Gastrocnemius medialis (tissue), 4 donors: ENCODE measurements at regions not wholly inside any gene's neighbourhood (a gene's known extent, or its start where the extent isn't known, plus 50 kb on each side); places are given as distances from the start of the nearest gene placed in this dataset.

Experiments used
- CTCF ChIP-seq, 5 experiments: fragments of 450-650 bp in 3 of 5; fragments of 200-600 bp in 2 of 5; sonication (generic) in 2 of 5; IDR thresholded peaks in 4 of 5; conservative IDR thresholded peaks in 1 of 5; 1 replicate in 4 of 5; 2 replicates in 1 of 5; pipeline ENCODE4 v1.5.1; 2016 to 2019; ENCODE audit warnings: antibody characterized with exemption in 5 of 5, mild to moderate bottlenecking in 3 of 5, moderate library complexity in 3 of 5
- POLR2A ChIP-seq, 2 donors: fragments of 450-650 bp; IDR thresholded peaks; one replicate each; pipeline ENCODE4 v1.6.1; 2017; ENCODE audit warnings: antibody characterized with exemption in 2 of 2, mild to moderate bottlenecking in 2 of 2, moderate library complexity in 2 of 2

GRCh38 chr7:97513326-97513725 is 218.6 kb upstream of the TAC1 start:
- TF ChIP-seq POLR2A (IDR thresholded peaks at IDR 0.05), result no peak
- no peak for TF ChIP-seq CTCF (IDR thresholded peaks at IDR 0.05 in 4 of 5, conservative IDR thresholded peaks at IDR 0.05 in 1 of 5)
